Psoas muscle (tissue), 7 donors: ENCODE measurements at regions not wholly inside any gene's neighbourhood (a gene's known extent, or its start where the extent isn't known, plus 50 kb on each side); places are given as distances from the start of the nearest gene placed in this dataset.
"Not testable (repeated sequence)": the region's sequence is repeated elsewhere in the genome, so short reads cannot be mapped to it uniquely, and the experiment has no call there.

Experiments used
- ATAC-seq, 4 donors: fragments of 200-7000 bp; cut with Tn5 transposase; one replicate each; pipeline ENCODE4 v1.9.1; 2020; ENCODE audit warnings: moderate library complexity in 3 of 4, mild to moderate bottlenecking in 2 of 4
- DNase-seq, 2 donors: peaks; one replicate each; pipeline ENCODE4 v3.0.0-alpha.2; 2020
- H3K27ac ChIP-seq: fragments of 200-600 bp; one replicate; pipeline ENCODE4 v1.8.0; 2022
- H3K27me3 ChIP-seq, 3 donors: fragments of 200-600 bp in 1 of 3; one replicate each; pipeline versions ENCODE4 v1.6.1 to v1.8.0; 2013 to 2022; ENCODE audit warnings: low read length in 2 of 3, mild to moderate bottlenecking in 2 of 3, moderate library complexity in 1 of 3; ENCODE audit not compliant: insufficient read depth in 3 of 3
- H3K36me3 ChIP-seq, 2 donors: fragments of 200-600 bp in 1 of 2; one replicate each; pipeline versions ENCODE4 v1.6.1 to v1.8.0; 2013 to 2022; ENCODE audit warnings: low read depth in 1 of 2, mild to moderate bottlenecking in 1 of 2, moderate library complexity in 1 of 2; ENCODE audit not compliant: insufficient read depth in 1 of 2
- H3K4me1 ChIP-seq: fragments of 200-600 bp; one replicate; pipeline ENCODE4 v1.8.0; 2022
- H3K4me3 ChIP-seq: fragments of 200-600 bp; one replicate; pipeline ENCODE4 v1.8.0; 2022; ENCODE audit warnings: mild to moderate bottlenecking
- H3K9me3 ChIP-seq: fragments of 200-600 bp; one replicate; pipeline ENCODE4 v1.8.0; 2022
- WGBS, 3 donors: extraction: QIAGEN DNeasy Blood & Tissue Kit; methylation state at CpG; one replicate each; pipeline versions ENCODE4 v1.1.6 to v1.1.7; 2013; 5-methylcytosine and 5-hydroxymethylcytosine counted together
- intact Hi-C, 2 donors: fragments of 100-400 bp; cut with DNase I; formaldehyde crosslinking; loops; one replicate each; pipeline versions ENCODE4 v1.11.0 to v1.14.2; 2022
- TF ChIP-seq, protein P1 (sequence below): fragments of 200-600 bp; IDR thresholded peaks from one replicate; pipeline ENCODE4 v1.8.0; 2022; ENCODE audit warnings: antibody characterized with exemption
- donor health status: healthy with polysubstance abuse.
- donor health status: DM: no; HTN: no; CAD: no; lungs with moderate emphysema.
- donor health status: Bipolar disorder and iron deficiency.
- donor health status: healthy.
- donor health status: DM: yes; HTN: yes; CAD: no.
- donor health status: DM: no; HTN: no; CAD: no.
- donor health status: DM: yes; HTN: yes; CAD: no.

DNA sequence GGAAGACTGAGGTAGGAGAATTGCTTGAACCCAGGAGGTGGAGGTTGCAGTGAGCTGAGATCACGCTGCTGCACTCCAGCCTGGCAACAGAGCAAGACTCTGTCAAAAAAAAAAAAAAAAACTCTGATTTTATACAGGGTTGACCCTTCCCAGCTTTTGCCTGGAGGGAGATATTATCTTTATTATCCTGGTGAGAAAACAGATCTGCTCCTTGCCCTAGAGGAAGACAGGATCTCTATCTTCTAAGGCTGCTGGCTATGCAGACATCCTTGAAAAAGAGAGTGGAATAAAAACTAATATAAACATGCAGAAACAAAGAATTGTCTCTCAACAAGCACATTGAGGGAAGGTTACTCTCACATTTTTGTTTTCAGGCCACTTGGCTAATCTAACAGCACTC, 1503.4 kb upstream of the WWC1 start:
- TF ChIP-seq, protein P1, sequence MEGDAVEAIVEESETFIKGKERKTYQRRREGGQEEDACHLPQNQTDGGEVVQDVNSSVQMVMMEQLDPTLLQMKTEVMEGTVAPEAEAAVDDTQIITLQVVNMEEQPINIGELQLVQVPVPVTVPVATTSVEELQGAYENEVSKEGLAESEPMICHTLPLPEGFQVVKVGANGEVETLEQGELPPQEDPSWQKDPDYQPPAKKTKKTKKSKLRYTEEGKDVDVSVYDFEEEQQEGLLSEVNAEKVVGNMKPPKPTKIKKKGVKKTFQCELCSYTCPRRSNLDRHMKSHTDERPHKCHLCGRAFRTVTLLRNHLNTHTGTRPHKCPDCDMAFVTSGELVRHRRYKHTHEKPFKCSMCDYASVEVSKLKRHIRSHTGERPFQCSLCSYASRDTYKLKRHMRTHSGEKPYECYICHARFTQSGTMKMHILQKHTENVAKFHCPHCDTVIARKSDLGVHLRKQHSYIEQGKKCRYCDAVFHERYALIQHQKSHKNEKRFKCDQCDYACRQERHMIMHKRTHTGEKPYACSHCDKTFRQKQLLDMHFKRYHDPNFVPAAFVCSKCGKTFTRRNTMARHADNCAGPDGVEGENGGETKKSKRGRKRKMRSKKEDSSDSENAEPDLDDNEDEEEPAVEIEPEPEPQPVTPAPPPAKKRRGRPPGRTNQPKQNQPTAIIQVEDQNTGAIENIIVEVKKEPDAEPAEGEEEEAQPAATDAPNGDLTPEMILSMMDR: no peak
- intact Hi-C loops: no loop called here
- no peak overlapping the region for H3K4me3 ChIP-seq
- no peak overlapping the region for H3K27ac ChIP-seq
- 67 to 75% (median 68%) methylated on average over 1 of the region's 1 CpG for WGBS, 3 donors
- no peaks in the 10 kb centered on the region for H3K27me3 ChIP-seq
- no peaks in the 10 kb centered on the region for H3K4me1 ChIP-seq
- H3K9me3 ChIP-seq: no peaks in the 10 kb centered on the region
- DNase-seq: no peak
- ATAC-seq: no peak
- H3K36me3 ChIP-seq: no peaks in the 10 kb centered on the region

DNA sequence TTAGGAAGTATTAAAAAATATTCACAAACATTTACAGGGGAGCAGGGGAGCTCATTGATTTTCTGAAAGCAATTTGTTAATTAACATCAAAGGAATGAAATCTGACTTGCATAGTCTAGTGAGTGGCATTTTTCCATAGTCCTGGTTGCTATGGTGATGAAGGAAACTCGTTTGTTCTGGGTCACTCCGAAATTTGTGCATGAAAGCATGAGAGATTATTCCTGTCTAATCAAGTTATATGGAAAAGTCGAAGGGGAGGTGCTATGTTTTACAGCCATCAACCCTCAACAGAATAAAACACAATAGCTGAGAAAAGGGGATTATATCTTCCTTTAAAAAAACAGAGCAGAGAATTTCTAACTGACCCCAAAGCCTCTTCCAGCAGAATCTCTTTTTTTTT, 1495.7 kb upstream of the WWC1 start:
- intact Hi-C loops: no loop called here
- TF ChIP-seq, protein P1: no peak

DNA sequence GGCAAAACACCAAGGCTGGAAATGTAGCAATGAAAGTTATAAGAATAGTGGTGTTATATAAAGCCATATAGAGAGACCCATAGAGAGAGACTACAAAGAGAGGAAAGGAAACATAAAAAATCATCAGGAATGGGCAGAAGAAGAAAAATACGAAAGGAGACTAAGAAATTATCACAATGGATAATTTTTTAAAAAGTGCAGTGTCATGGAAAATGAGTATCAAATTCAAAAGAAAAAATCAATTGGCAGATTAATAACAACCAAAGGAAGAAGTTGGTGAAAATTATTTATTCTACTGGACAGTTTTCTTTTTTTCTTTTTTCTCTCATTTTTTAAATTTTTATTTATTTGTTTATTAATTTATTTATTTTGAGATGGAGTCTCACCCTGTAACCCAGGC, 1488.4 kb upstream of the WWC1 start:
- H3K4me1 ChIP-seq: no peaks in the 10 kb centered on the region
- H3K27ac ChIP-seq: no peak overlapping the region
- no peak for DNase-seq
- no peak for ATAC-seq
- WGBS, 3 donors: 59 to 69% (median 61%) methylated on average over 1 of the region's 1 CpG
- TF ChIP-seq, protein P1: no peak
- intact Hi-C loops: no loop called here
- no peaks in the 10 kb centered on the region for H3K27me3 ChIP-seq
- no peaks in the 10 kb centered on the region for H3K36me3 ChIP-seq
- no peaks in the 10 kb centered on the region for H3K9me3 ChIP-seq
- H3K4me3 ChIP-seq: no peak overlapping the region

More for the DNA sequence above, 1495.7 kb upstream of the WWC1 start:
- Histone ChIP-seq H3K27me3 (no peaks in the 10 kb centered on the region), H3K27ac (no peak overlapping the region), H3K4me3 (no peak overlapping the region), H3K36me3 (no peaks in the 10 kb centered on the region), H3K9me3 (no peaks in the 10 kb centered on the region), H3K4me1 (no peaks in the 10 kb centered on the region)
- WGBS, 3 donors: 18 to 19% (median 19%) methylated on average over 3 of the region's 3 CpGs
- no peak for DNase-seq
- ATAC-seq: no peak

DNA sequence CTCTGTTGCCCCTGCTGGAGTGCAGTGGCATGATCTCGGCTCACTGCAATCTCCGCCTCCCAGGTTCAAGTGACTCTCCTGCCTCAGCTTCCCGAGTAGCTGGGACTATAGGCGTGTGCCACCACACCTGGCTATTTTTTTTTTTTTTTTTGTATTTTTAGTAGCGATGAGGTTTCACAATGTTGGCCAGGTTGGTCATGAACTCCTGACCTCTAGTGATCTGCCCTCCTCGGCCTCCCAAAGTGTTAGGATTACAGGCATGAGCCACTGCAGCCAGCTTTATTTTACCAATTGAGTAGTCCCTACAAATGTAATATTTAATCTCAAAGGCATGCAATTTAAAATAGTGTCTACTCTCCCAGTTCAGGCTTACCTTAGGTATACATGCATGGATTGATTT, 1487.2 kb upstream of the WWC1 start:
- 80 to 95% (median 87%) methylated on average over 5 to 6 of the region's 6 CpGs for WGBS, 3 donors
- ATAC-seq, H3K9me3 ChIP-seq, intact Hi-C loops, H3K4me3 ChIP-seq, H3K4me1 ChIP-seq, H3K27ac ChIP-seq, DNase-seq, H3K27me3 ChIP-seq, H3K36me3 ChIP-seq: not testable (repeated sequence)

DNA sequence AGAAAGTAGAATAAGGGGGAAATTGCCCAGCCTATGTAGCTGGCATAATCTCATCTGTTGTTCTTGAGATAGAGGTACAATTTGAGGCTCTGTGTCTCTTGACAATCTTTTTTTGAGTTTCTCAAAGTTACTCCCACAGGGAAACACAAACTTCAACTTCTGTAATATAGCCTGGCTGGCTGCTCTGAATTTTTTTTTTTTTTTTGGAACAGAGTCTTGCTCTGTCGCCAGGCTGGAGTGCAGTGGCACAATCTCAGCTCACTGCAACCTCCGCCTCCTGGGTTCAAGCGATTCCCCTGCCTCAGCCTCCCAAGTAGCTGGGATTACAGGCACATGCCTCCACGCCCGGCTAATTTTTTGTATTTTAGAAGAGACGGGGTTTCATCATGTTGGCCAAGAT, 1486.8 kb upstream of the WWC1 start:
- H3K36me3 ChIP-seq, H3K4me1 ChIP-seq, ATAC-seq, intact Hi-C loops, H3K9me3 ChIP-seq, H3K27ac ChIP-seq, H3K27me3 ChIP-seq, DNase-seq, H3K4me3 ChIP-seq: not testable (repeated sequence)
- WGBS, 3 donors: 85 to 88% (median 87%) methylated on average over 6 of the region's 6 CpGs

DNA sequence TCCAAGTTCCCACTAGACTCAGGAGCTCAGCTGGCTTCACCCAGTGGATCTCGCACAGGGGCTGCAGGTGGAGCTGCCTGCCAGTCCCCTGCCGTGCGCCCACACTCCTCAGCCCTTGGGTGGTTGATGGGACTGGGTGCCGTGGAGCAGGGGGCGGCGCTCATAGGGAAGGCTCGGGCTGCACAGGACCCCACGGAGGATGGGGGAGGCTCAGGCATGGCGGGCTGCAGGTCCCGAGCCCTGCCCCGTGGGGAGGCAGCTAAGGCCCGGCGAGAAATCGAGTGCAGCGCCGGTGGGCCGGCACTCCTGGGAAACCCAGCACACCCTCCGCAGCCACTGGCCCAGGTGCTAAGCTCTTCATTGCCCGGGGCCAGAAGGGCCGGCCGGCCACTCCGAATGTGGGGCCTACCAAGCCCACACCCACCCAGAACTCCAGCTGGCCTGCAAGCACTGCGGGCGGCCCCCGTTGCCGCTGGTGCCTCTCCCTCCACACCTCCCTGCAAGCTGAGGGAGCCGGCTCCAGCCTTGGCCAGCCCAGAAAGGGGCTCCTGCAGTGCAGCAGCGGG, 1481.3 kb upstream of the WWC1 start:
- ATAC-seq, H3K4me1 ChIP-seq, H3K36me3 ChIP-seq, intact Hi-C loops, H3K27me3 ChIP-seq, H3K9me3 ChIP-seq, DNase-seq, H3K27ac ChIP-seq, H3K4me3 ChIP-seq: not testable (repeated sequence)
- WGBS, 3 donors: 88 to 94% (median 90%) methylated on average over 22 to 28 of the region's 28 CpGs
